Fibroblast of lung (primary cell): ENCODE measurements at regions not wholly inside any gene's neighbourhood (a gene's known extent, or its start where the extent isn't known, plus 50 kb on each side); places are given as distances from the start of the nearest gene placed in this dataset.

ENCODE experiments used
- EZH2 ChIP-seq: IDR thresholded peaks from 2 replicates; pipeline ENCODE4 v1.5.1; 2012; ENCODE audit warnings: low read length, control low read depth, mild to moderate bottlenecking; ENCODE audit errors: missing control alignments
- TF ChIP-seq, protein P1 (sequence below), 2 donors: IDR thresholded peaks in 1 of 2; conservative IDR thresholded peaks in 1 of 2; 1 replicate in 1 of 2; 2 replicates in 1 of 2; pipeline ENCODE4 v1.5.1; 2011 to 2012; ENCODE audit warnings: low read length in 2 of 2, control low read depth in 1 of 2, inconsistent platforms in 1 of 2, low read depth in 1 of 2, mild to moderate bottlenecking in 1 of 2

GRCh38 chr5:74248576-74248975 is 392.0 kb downstream of the ENC1 start:
- TF ChIP-seq, protein P1, sequence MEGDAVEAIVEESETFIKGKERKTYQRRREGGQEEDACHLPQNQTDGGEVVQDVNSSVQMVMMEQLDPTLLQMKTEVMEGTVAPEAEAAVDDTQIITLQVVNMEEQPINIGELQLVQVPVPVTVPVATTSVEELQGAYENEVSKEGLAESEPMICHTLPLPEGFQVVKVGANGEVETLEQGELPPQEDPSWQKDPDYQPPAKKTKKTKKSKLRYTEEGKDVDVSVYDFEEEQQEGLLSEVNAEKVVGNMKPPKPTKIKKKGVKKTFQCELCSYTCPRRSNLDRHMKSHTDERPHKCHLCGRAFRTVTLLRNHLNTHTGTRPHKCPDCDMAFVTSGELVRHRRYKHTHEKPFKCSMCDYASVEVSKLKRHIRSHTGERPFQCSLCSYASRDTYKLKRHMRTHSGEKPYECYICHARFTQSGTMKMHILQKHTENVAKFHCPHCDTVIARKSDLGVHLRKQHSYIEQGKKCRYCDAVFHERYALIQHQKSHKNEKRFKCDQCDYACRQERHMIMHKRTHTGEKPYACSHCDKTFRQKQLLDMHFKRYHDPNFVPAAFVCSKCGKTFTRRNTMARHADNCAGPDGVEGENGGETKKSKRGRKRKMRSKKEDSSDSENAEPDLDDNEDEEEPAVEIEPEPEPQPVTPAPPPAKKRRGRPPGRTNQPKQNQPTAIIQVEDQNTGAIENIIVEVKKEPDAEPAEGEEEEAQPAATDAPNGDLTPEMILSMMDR (conservative IDR thresholded peaks at IDR 0.05 in 1 of 2, IDR thresholded peaks at IDR 0.05 in 1 of 2; ENCODE audit: low read depth in 1 of 2, low read length in 2 of 2) = no peak
- TF ChIP-seq EZH2 = no peak
